Left ventricle myocardium inferior (tissue), 1 donor: ENCODE measurements at regions not wholly inside any gene's neighbourhood (a gene's known extent, or its start where the extent isn't known, plus 50 kb on each side); places are given as distances from the start of the nearest gene placed in this dataset.

Source experiments
- DNase-seq: peaks from one replicate; pipeline ENCODE4 v3.0.0-alpha.2; 2020
- H3K27ac ChIP-seq: fragments of 200-600 bp; replicated peaks from 2 replicates; pipeline ENCODE4 v1.8.0; 2021
- H3K27me3 ChIP-seq: fragments of 200-600 bp; 2 replicates; pipeline ENCODE4 v1.8.0; 2021; ENCODE audit warnings: low read depth
- H3K36me3 ChIP-seq: fragments of 200-600 bp; 2 replicates; pipeline ENCODE4 v1.8.0; 2021
- H3K4me1 ChIP-seq: fragments of 200-600 bp; 2 replicates; pipeline ENCODE4 v1.8.0; 2021
- H3K4me3 ChIP-seq: fragments of 200-600 bp; 2 replicates; pipeline ENCODE4 v1.8.0; 2021; ENCODE audit warnings: mild to moderate bottlenecking, moderate library complexity
- H3K9me3 ChIP-seq: fragments of 200-600 bp; replicated peaks from 2 replicates; pipeline ENCODE4 v1.8.0; 2021
- CTCF ChIP-seq: fragments of 200-600 bp; IDR thresholded peaks from 2 replicates; pipeline ENCODE4 v1.8.0; 2021; ENCODE audit warnings: antibody characterized with exemption, mild to moderate bottlenecking, borderline replicate concordance
- intact Hi-C: fragments of 100-400 bp; cut with micrococcal nuclease; formaldehyde crosslinking; loops from one replicate; pipeline ENCODE4 v1.11.0; 2022
- donor health status: DM: no; HTN: yes; CAD: no; lungs with severe emphysema.

GRCh38 chr5:128681096-128681495 lies 143.1 kb upstream of the FBN2 start:
- no peak for TF ChIP-seq CTCF
- no peaks in the 10 kb centered on the region for H3K4me1 ChIP-seq
- H3K36me3 ChIP-seq = no peaks in the 10 kb centered on the region
- H3K27me3 ChIP-seq = no peaks in the 10 kb centered on the region
- intact Hi-C loops = no loop called here
- peaks cover under 1% of the 10 kb centered on the region for H3K9me3 ChIP-seq
- H3K27ac ChIP-seq = no peak overlapping the region
- DNase-seq = no peak
- no peak overlapping the region for H3K4me3 ChIP-seq

GRCh38 chr5:128681764-128682592 lies 143.9 kb upstream of the FBN2 start:
- DNase-seq = no peak
- no peaks in the 10 kb centered on the region for H3K36me3 ChIP-seq
- H3K27me3 ChIP-seq = no peaks in the 10 kb centered on the region
- no peak for TF ChIP-seq CTCF
- no peaks in the 10 kb centered on the region for H3K9me3 ChIP-seq
- H3K27ac ChIP-seq = no peak overlapping the region
- H3K4me1 ChIP-seq = no peaks in the 10 kb centered on the region
- intact Hi-C loops = no loop called here
- H3K4me3 ChIP-seq = no peak overlapping the region

- Histone ChIP-seq H3K36me3 (no peaks in the 10 kb centered on the region), H3K4me3 (no peak overlapping the region), H3K27me3 (no peaks in the 10 kb centered on the region), H3K4me1 (no peaks in the 10 kb centered on the region), H3K27ac (no peak overlapping the region), H3K9me3 (no peaks in the 10 kb centered on the region)
- intact Hi-C loops = no loop called here
- TF ChIP-seq CTCF = no peak
- DNase-seq = no peak
These were observed 144.6 kb upstream of the FBN2 start for GRCh38 chr5:128682669-128683068.

GRCh38 chr5:128684961-128685360 lies 146.9 kb upstream of the FBN2 start:
- no peak overlapping the region for H3K4me3 ChIP-seq
- no peak for DNase-seq
- no peak for TF ChIP-seq CTCF
- no peaks in the 10 kb centered on the region for H3K36me3 ChIP-seq
- H3K4me1 ChIP-seq = no peaks in the 10 kb centered on the region
- H3K27me3 ChIP-seq = no peaks in the 10 kb centered on the region
- intact Hi-C loops = no loop called here
- H3K9me3 ChIP-seq = no peaks in the 10 kb centered on the region
- H3K27ac ChIP-seq = no peak overlapping the region

GRCh38 chr5:128687930-128688329 lies 149.9 kb upstream of the FBN2 start:
- Histone ChIP-seq H3K27me3 (no peaks in the 10 kb centered on the region), H3K9me3 (no peaks in the 10 kb centered on the region), H3K36me3 (no peaks in the 10 kb centered on the region), H3K27ac (no peak overlapping the region), H3K4me1 (no peaks in the 10 kb centered on the region), H3K4me3 (no peak overlapping the region)
- intact Hi-C loops = no loop called here
- no peak for TF ChIP-seq CTCF
- DNase-seq = no peak
